HFFc6 (cell line): ENCODE measurements at regions not wholly inside any gene's neighbourhood (a gene's known extent, or its start where the extent isn't known, plus 50 kb on each side); places are given as distances from the start of the nearest gene placed in this dataset.

Experiments
- DNase-seq: peaks from one replicate; pipeline ENCODE4 v3.0.0-alpha.2; 2018
- H3K27ac Mint-ChIP-seq: 2 replicates; pipeline ENCODE4 v1.8.0; 2020; ENCODE audit warnings: mild to moderate bottlenecking, mixed read lengths
- H3K27me3 Mint-ChIP-seq: 2 replicates; pipeline ENCODE4 v1.8.0; 2021; ENCODE audit warnings: mild to moderate bottlenecking, moderate library complexity, mixed read lengths; ENCODE audit not compliant: insufficient read depth
- H3K36me3 Mint-ChIP-seq: 2 replicates; pipeline ENCODE4 v1.8.0; 2021; ENCODE audit warnings: low read depth, mixed read lengths
- H3K4me1 Mint-ChIP-seq: 2 replicates; pipeline ENCODE4 v1.8.0; 2020; ENCODE audit warnings: low read depth, mixed read lengths
- H3K4me3 Mint-ChIP-seq: 2 replicates; pipeline ENCODE4 v1.8.0; 2020; ENCODE audit warnings: mild to moderate bottlenecking, moderate library complexity, mixed read lengths
- H3K9me3 Mint-ChIP-seq: 2 replicates; pipeline ENCODE4 v1.8.0; 2020; ENCODE audit warnings: mild to moderate bottlenecking, mixed read lengths
- CTCF ChIP-seq: fragments of 200-600 bp; sonication (generic); IDR thresholded peaks from 2 replicates; pipeline ENCODE4 v1.5.0; 2021; ENCODE audit warnings: antibody characterized with exemption, mild to moderate bottlenecking

GRCh38 chr4:126812076-126812475 is 820.7 kb upstream of the INTU start:
- peaks cover 7% of the 10 kb centered on the region for H3K4me1 Mint-ChIP-seq
- no peaks in the 10 kb centered on the region for H3K9me3 Mint-ChIP-seq
- TF ChIP-seq CTCF: peak; percentile 54
- H3K27ac Mint-ChIP-seq: no peak overlapping the region
- no peaks in the 10 kb centered on the region for H3K27me3 Mint-ChIP-seq
- no peak for DNase-seq
- H3K36me3 Mint-ChIP-seq: no peaks in the 10 kb centered on the region
- H3K4me3 Mint-ChIP-seq: no peak overlapping the region

- H3K9me3 Mint-ChIP-seq: no peaks in the 10 kb centered on the region
- H3K27me3 Mint-ChIP-seq: no peaks in the 10 kb centered on the region
- H3K4me1 Mint-ChIP-seq: peaks cover 8% of the 10 kb centered on the region
- H3K4me3 Mint-ChIP-seq: no peak overlapping the region
- DNase-seq: no peak
- H3K36me3 Mint-ChIP-seq: no peaks in the 10 kb centered on the region
- TF ChIP-seq CTCF: no peak
- no peak overlapping the region for H3K27ac Mint-ChIP-seq
Measured at GRCh38 chr4:126820631-126821030, 812.1 kb upstream of the INTU start.

- no peak for DNase-seq
- Mint-ChIP-seq H3K9me3 (no peaks in the 10 kb centered on the region), H3K4me3 (no peak overlapping the region)
Measured at GRCh38 chr4:126821152-126821551, 811.6 kb upstream of the INTU start.

GRCh38 chr4:126825083-126825482 is 807.7 kb upstream of the INTU start:
- H3K4me1 Mint-ChIP-seq: peaks cover 5% of the 10 kb centered on the region
- TF ChIP-seq CTCF: no peak
- DNase-seq: no peak
- no peak overlapping the region for H3K27ac Mint-ChIP-seq
- no peak overlapping the region for H3K4me3 Mint-ChIP-seq
- H3K9me3 Mint-ChIP-seq: no peaks in the 10 kb centered on the region
- no peaks in the 10 kb centered on the region for H3K27me3 Mint-ChIP-seq
- no peaks in the 10 kb centered on the region for H3K36me3 Mint-ChIP-seq

More at GRCh38 chr4:126821152-126821551, 811.6 kb upstream of the INTU start:
- Mint-ChIP-seq H3K4me1 (peaks cover 8% of the 10 kb centered on the region), H3K27me3 (no peaks in the 10 kb centered on the region), H3K27ac (no peak overlapping the region), H3K36me3 (no peaks in the 10 kb centered on the region)
- no peak for TF ChIP-seq CTCF

- H3K27ac Mint-ChIP-seq: no peak overlapping the region
- H3K4me1 Mint-ChIP-seq: no peaks in the 10 kb centered on the region
- no peak for TF ChIP-seq CTCF
- H3K4me3 Mint-ChIP-seq: no peak overlapping the region
- H3K27me3 Mint-ChIP-seq: no peaks in the 10 kb centered on the region
- no peak for DNase-seq
- peaks cover 15% of the 10 kb centered on the region for H3K36me3 Mint-ChIP-seq
- H3K9me3 Mint-ChIP-seq: peaks cover 13% of the 10 kb centered on the region
Measured at GRCh38 chr4:126827669-126828068, 805.1 kb upstream of the INTU start.

GRCh38 chr4:126834854-126835253 is 797.9 kb upstream of the INTU start:
- Mint-ChIP-seq H3K4me1 (peaks cover 15% of the 10 kb centered on the region), H3K9me3 (peaks cover 38% of the 10 kb centered on the region), H3K36me3 (peaks cover 49% of the 10 kb centered on the region), H3K4me3 (no peak overlapping the region), H3K27me3 (no peaks in the 10 kb centered on the region; the same call in 1 of the 2 replicates), H3K27ac (no peak overlapping the region)
- DNase-seq: no peak
- TF ChIP-seq CTCF: no peak
